ENCODE measurements at regions not wholly inside any gene's neighbourhood (a gene's known extent, or its start where the extent isn't known, plus 50 kb on each side); places are given as distances from the start of the nearest gene placed in this dataset.

GRCh38 chr5:18067615-18068014, 433.4 kb downstream of the TAF11L14 start:
- Histone ChIP-seq H3K36me3 (replicated peaks in 1 of 2; ENCODE audit: insufficient read depth in 1 of 2, low read depth in 2 of 2) (no peaks in the 10 kb centered on the region), H3K9me3 (no peaks in the 10 kb centered on the region), H3K4me1 (no peaks in the 10 kb centered on the region), H3K27ac (no peak overlapping the region), H3K27me3 (no peaks in the 10 kb centered on the region), H3K4me3 (no peak overlapping the region)
- TF ChIP-seq CTCF (IDR thresholded peaks at IDR 0.05) (no peak), POLR2A (IDR thresholded peaks at IDR 0.05) (no peak)
- intact Hi-C loops (cut with DNase I) = no loop called here
- ATAC-seq = no peak
- DNase-seq = no peak
- 35 to 55% methylated on average over 2 of the region's 2 CpGs for WGBS, 2 donors

GRCh38 chr5:18068826-18069225, 434.6 kb downstream of the TAF11L14 start:
- no peak for TF ChIP-seq POLR2A (IDR thresholded peaks at IDR 0.05)
- Histone ChIP-seq H3K4me3 (no peak overlapping the region), H3K4me1 (no peaks in the 10 kb centered on the region), H3K27me3 (no peaks in the 10 kb centered on the region), H3K36me3 (replicated peaks in 1 of 2; ENCODE audit: insufficient read depth in 1 of 2, low read depth in 2 of 2) (no peaks in the 10 kb centered on the region), H3K9me3 (no peaks in the 10 kb centered on the region), H3K27ac (no peak overlapping the region)
- intact Hi-C loops (cut with DNase I) = no loop called here
- DNase-seq (no peak), ATAC-seq (no peak)
- WGBS, 2 donors = 50 to 57% methylated on average over 5 of the region's 5 CpGs

GRCh38 chr5:18069790-18070189, 435.5 kb downstream of the TAF11L14 start:
- intact Hi-C loops (cut with DNase I) = no loop called here
- no peaks in the 10 kb centered on the region for H3K27me3 ChIP-seq
- DNase-seq = no peak
- no peaks in the 10 kb centered on the region for H3K4me1 ChIP-seq
- WGBS, 2 donors = 54 to 56% methylated on average over 2 of the region's 2 CpGs
- H3K4me3 ChIP-seq = no peak overlapping the region
- no peaks in the 10 kb centered on the region for H3K9me3 ChIP-seq
- no peaks in the 10 kb centered on the region for H3K36me3 ChIP-seq (replicated peaks in 1 of 2; ENCODE audit: insufficient read depth in 1 of 2, low read depth in 2 of 2)
- ATAC-seq = no peak
- TF ChIP-seq POLR2A (IDR thresholded peaks at IDR 0.05) (no peak), CTCF (IDR thresholded peaks at IDR 0.05) (no peak)
- H3K27ac ChIP-seq = no peak overlapping the region

GRCh38 chr5:18072600-18072999, 438.3 kb downstream of the TAF11L14 start:
- no peak overlapping the region for H3K4me3 ChIP-seq
- ATAC-seq (no peak), DNase-seq (no peak)
- no peaks in the 10 kb centered on the region for H3K4me1 ChIP-seq
- H3K9me3 ChIP-seq = no peaks in the 10 kb centered on the region
- TF ChIP-seq CTCF (IDR thresholded peaks at IDR 0.05) = no peak
- no peak for TF ChIP-seq POLR2A (IDR thresholded peaks at IDR 0.05)
- intact Hi-C loops (cut with DNase I) = no loop called here
- no peaks in the 10 kb centered on the region for H3K27me3 ChIP-seq
- no peak overlapping the region for H3K27ac ChIP-seq
- WGBS, 2 donors = 45 to 51% methylated on average over 2 of the region's 2 CpGs
- no peaks in the 10 kb centered on the region for H3K36me3 ChIP-seq (replicated peaks in 1 of 2; ENCODE audit: insufficient read depth in 1 of 2, low read depth in 2 of 2)

- H3K27me3 ChIP-seq = no peaks in the 10 kb centered on the region
- H3K4me1 ChIP-seq = no peaks in the 10 kb centered on the region
- intact Hi-C loops (cut with DNase I) = no loop called here
- DNase-seq (no peak), ATAC-seq (no peak)
- no peak overlapping the region for H3K4me3 ChIP-seq
- 35 to 44% methylated on average over 3 of the region's 3 CpGs for WGBS, 2 donors
- H3K9me3 ChIP-seq = no peaks in the 10 kb centered on the region
- no peak overlapping the region for H3K27ac ChIP-seq
- no peak for TF ChIP-seq POLR2A (IDR thresholded peaks at IDR 0.05)
- TF ChIP-seq CTCF (IDR thresholded peaks at IDR 0.05) = no peak
- H3K36me3 ChIP-seq (replicated peaks in 1 of 2; ENCODE audit: insufficient read depth in 1 of 2, low read depth in 2 of 2) = no peaks in the 10 kb centered on the region
These were observed 440.7 kb downstream of the TAF11L14 start for GRCh38 chr5:18074961-18075360.

Measured in body of pancreas (tissue), 4 donors.